B cell (primary cell): ENCODE measurements at regions not wholly inside any gene's neighbourhood (a gene's known extent, or its start where the extent isn't known, plus 50 kb on each side); places are given as distances from the start of the nearest gene placed in this dataset.

Source experiments
- ATAC-seq: fragments of 200-7000 bp; cut with Tn5 transposase; one replicate; pipeline ENCODE4 v1.10.0; 2021; ENCODE audit warnings: low read depth, mild to moderate bottlenecking, moderate number of reproducible peaks, moderate library complexity
- CTCF ChIA-PET: fragments of 350-600 bp; sonication (Branson Sonifier 250); formaldehyde crosslinking; loops from one replicate; lab custom pipeline; 2021; ENCODE audit warnings: antibody characterized with exemption, inconsistent platforms; lab: Charles Lee
- POLR2A ChIA-PET: fragments of 350-600 bp; sonication (Branson Sonifier 250); formaldehyde crosslinking; loops from one replicate; lab custom pipeline; 2021; ENCODE audit warnings: antibody characterized with exemption; lab: Charles Lee
- DNase-seq: peaks from one replicate; pipeline ENCODE4 v3.0.0; 2013
- H2AFZ ChIP-seq: 2 replicates; pipeline ENCODE4 v1.6.1; 2012; ENCODE audit warnings: mild to moderate bottlenecking, low read depth, low read length; ENCODE audit not compliant: insufficient read depth, poor library complexity, severe bottlenecking
- H3K27ac ChIP-seq, 2 donors: 1 replicate in 1 of 2; 2 replicates in 1 of 2; pipeline ENCODE4 v1.5.1; 2012 to 2013; ENCODE audit warnings: low read length in 2 of 2, mild to moderate bottlenecking in 2 of 2, moderate library complexity in 1 of 2
- H3K27me3 ChIP-seq, 4 experiments: fragments of 200-600 bp in 1 of 4; sonication (generic) in 1 of 4; replicated peaks in 1 of 4; 1 replicate in 2 of 4; 2 replicates in 2 of 4; pipeline versions ENCODE4 v1.6.1 to v1.7.0; 2013 to 2016; ENCODE audit warnings: low read length in 3 of 4, mild to moderate bottlenecking in 2 of 4, mixed read lengths in 1 of 4, moderate library complexity in 1 of 4; ENCODE audit not compliant: insufficient read depth in 4 of 4, control insufficient read depth in 3 of 4; ENCODE audit errors: control extremely low read depth in 1 of 4
- H3K36me3 ChIP-seq, 2 experiments: replicated peaks in 1 of 2; 1 replicate in 1 of 2; 2 replicates in 1 of 2; pipeline versions ENCODE4 v1.6.1 to v1.7.1; 2013; ENCODE audit warnings: low read length in 1 of 2; ENCODE audit not compliant: insufficient read depth in 2 of 2, control insufficient read depth in 1 of 2; ENCODE audit errors: control extremely low read depth in 1 of 2, extremely low read depth in 1 of 2
- H3K4me1 ChIP-seq, 2 donors: fragments of 200-600 bp in 1 of 2; sonication (generic) in 1 of 2; 1 replicate in 1 of 2; 2 replicates in 1 of 2; pipeline versions ENCODE4 v1.5.1 to v1.6.1; 2013 to 2017; ENCODE audit warnings: low read length in 2 of 2; ENCODE audit not compliant: control insufficient read depth in 2 of 2, insufficient read depth in 2 of 2
- H3K4me2 ChIP-seq: replicated peaks from 2 replicates; pipeline ENCODE3; 2012; ENCODE audit warnings: mild to moderate bottlenecking, low read depth, low read length; ENCODE audit not compliant: poor library complexity, severe bottlenecking
- H3K4me3 ChIP-seq, 5 experiments: fragments of 200-600 bp in 1 of 5; sonication (generic) in 1 of 5; 1 replicate in 3 of 5; 2 replicates in 2 of 5; pipeline versions ENCODE4 v1.5.1 to v1.7.0; 2011 to 2016; ENCODE audit warnings: low read length in 4 of 5, mild to moderate bottlenecking in 4 of 5, low read depth in 2 of 5, control low read depth in 1 of 5, moderate library complexity in 1 of 5; ENCODE audit not compliant: insufficient read depth in 1 of 5; ENCODE audit errors: control extremely low read depth in 1 of 5, extremely low read depth in 1 of 5
- H3K79me2 ChIP-seq: fragments of 200-600 bp; sonication (generic); one replicate; pipeline ENCODE4 v1.6.0; 2016; ENCODE audit warnings: low read length; ENCODE audit not compliant: control insufficient read depth, insufficient read depth
- H3K9ac ChIP-seq: fragments of 200-600 bp; sonication (generic); 2 replicates; pipeline ENCODE4 v1.6.1; 2017; ENCODE audit warnings: mild to moderate bottlenecking, low read length, moderate library complexity
- H3K9me3 ChIP-seq, 3 donors: one replicate each; pipeline versions ENCODE4 v1.6.1 to v1.7.1; 2013; ENCODE audit warnings: low read length in 2 of 3; ENCODE audit not compliant: control insufficient read depth in 2 of 3, insufficient read depth in 1 of 3; ENCODE audit errors: control extremely low read depth in 1 of 3
- H4K20me1 ChIP-seq: 2 replicates; pipeline ENCODE4 v1.6.0; 2012; ENCODE audit warnings: mild to moderate bottlenecking, low read length; ENCODE audit not compliant: insufficient read depth, control insufficient read depth, poor library complexity, severe bottlenecking
- H3K27ac Mint-ChIP-seq: one replicate; pipeline ENCODE4 v1.8.0; 2021; ENCODE audit warnings: mixed read lengths
- H3K27me3 Mint-ChIP-seq: one replicate; pipeline ENCODE4 v1.8.0; 2021; ENCODE audit warnings: mixed read lengths
- H3K4me1 Mint-ChIP-seq: one replicate; pipeline ENCODE4 v1.8.0; 2021; ENCODE audit warnings: mixed read lengths
- H3K4me3 Mint-ChIP-seq: one replicate; pipeline ENCODE4 v1.8.0; 2021; ENCODE audit warnings: mixed read lengths
- H3K9me3 Mint-ChIP-seq: one replicate; pipeline ENCODE4 v1.8.0; 2022; ENCODE audit warnings: mixed read lengths; ENCODE audit not compliant: insufficient read depth
- CTCF ChIP-seq: fragments of 200-600 bp; IDR thresholded peaks from one replicate; pipeline ENCODE4 v1.8.0; 2022; ENCODE audit warnings: antibody characterized with exemption, mild to moderate bottlenecking
- EZH2 ChIP-seq: IDR thresholded peaks from 2 replicates; pipeline ENCODE4 v1.6.1; 2012; ENCODE audit warnings: borderline replicate concordance, low read depth, mild to moderate bottlenecking, moderate library complexity, low read length; ENCODE audit not compliant: insufficient read depth, poor library complexity, severe bottlenecking
- whole genome bisulfite sequencing: methylation state at CpG from one replicate; pipeline ENCODE4 v1.1.5; 2013; ENCODE audit warnings: missing lambda C conversion rate; ENCODE audit not compliant: insufficient coverage; 5-methylcytosine and 5-hydroxymethylcytosine counted together
- intact Hi-C: fragments of 100-400 bp; cut with micrococcal nuclease; formaldehyde crosslinking; loops from one replicate; pipeline ENCODE4 v1.10.0; 2022

DNA sequence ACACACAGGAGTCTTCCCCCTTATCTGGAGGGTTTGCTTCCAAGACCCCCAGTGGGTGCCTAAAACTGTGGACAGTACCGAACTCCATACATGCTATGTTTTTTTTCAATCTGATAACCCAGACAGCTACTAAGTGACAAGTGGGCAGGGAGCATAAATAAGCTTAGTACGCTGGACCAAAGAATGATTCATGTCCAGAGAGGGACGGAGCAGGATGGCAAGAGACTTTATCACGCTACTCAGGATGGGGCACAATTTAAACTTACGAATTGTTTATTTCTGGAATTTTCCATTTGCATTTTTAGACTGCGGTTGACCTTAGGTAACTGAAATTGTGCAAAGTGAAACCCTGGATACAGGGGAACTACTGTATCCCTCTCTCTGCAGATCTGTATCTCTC lies 410.0 kb upstream of the MKI67 start:
- no peak overlapping the region for H3K4me2 ChIP-seq

DNA sequence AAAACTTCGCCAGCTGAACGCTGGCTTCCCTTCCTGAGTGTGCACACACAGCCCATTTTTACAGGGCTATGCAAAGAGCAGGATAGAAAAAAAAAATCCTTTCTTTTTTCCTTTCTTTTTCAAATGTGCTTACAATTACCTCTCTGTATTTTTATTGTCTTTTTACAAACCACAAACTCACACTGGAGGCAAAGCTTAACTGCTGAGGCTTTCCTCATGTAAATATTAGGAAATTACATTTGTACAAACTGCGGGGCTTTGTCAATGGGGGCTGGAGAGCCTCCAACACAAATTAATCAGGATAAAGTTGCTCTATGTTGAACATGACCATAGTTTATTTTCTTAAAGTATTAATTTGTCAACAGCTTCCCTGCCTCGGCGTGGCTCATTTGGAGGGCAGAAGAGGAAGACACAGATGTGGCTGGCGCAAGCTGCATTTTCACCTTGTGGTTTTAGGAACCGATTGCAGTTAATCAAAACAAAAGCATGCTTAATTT lies 411.7 kb upstream of the MKI67 start:
- Histone ChIP-seq H3K4me3 (no peak overlapping the region), H3K4me2 (no peak overlapping the region), H3K4me1 (no peaks in the 10 kb centered on the region), H3K9ac (no peak overlapping the region), H3K27ac (no peak overlapping the region), H4K20me1 (no peaks in the 10 kb centered on the region), H3K27me3 (peaks cover 0 to 22% (median 5%) of the 10 kb centered on the region in 4 experiments), H3K9me3 (peaks cover 0 to 2% (median 0%) of the 10 kb centered on the region in 3 donors), H3K79me2 (no peaks in the 10 kb centered on the region), H2AFZ (no peak overlapping the region), H3K36me3 (no peaks in the 10 kb centered on the region)
- TF ChIP-seq CTCF = no peak
- TF ChIP-seq EZH2 = no peak
- intact Hi-C loops = no loop called here
- H3K27ac Mint-ChIP-seq = no peak overlapping the region
- no peaks in the 10 kb centered on the region for H3K4me1 Mint-ChIP-seq
- 0% methylated on average over 3 of the region's 7 CpGs for WGBS
- ChIA-PET POLR2A (no interaction called here), CTCF (no interaction called here)
- DNase-seq (no peak), ATAC-seq (no peak)
- H3K4me3 Mint-ChIP-seq = no peak overlapping the region
- H3K9me3 Mint-ChIP-seq = no peaks in the 10 kb centered on the region
- peaks cover 38% of the 10 kb centered on the region for H3K27me3 Mint-ChIP-seq

More for the DNA sequence above, 410.0 kb upstream of the MKI67 start:
- Mint-ChIP-seq H3K27ac (no peak overlapping the region), H3K4me1 (no peaks in the 10 kb centered on the region), H3K9me3 (no peaks in the 10 kb centered on the region), H3K27me3 (peaks cover 33% of the 10 kb centered on the region), H3K4me3 (no peak overlapping the region)
- TF ChIP-seq EZH2 (no peak), CTCF (no peak)
- H2AFZ ChIP-seq = no peak overlapping the region
- no peak overlapping the region for H3K9ac ChIP-seq
- ChIA-PET CTCF (no interaction called here), POLR2A (no interaction called here)
- peaks cover 0 to 2% (median 0%) of the 10 kb centered on the region in 3 donors for H3K9me3 ChIP-seq
- ATAC-seq (no peak), DNase-seq (no peak)
- no peak overlapping the region for H3K4me3 ChIP-seq
- no peak overlapping the region for H3K27ac ChIP-seq
- no peaks in the 10 kb centered on the region for H3K36me3 ChIP-seq
- H3K27me3 ChIP-seq = peaks cover 0 to 19% (median 5%) of the 10 kb centered on the region in 4 experiments
- 75% methylated on average over 5 of the region's 6 CpGs for WGBS
- no peaks in the 10 kb centered on the region for H3K79me2 ChIP-seq
- intact Hi-C loops = no loop called here
- no peaks in the 10 kb centered on the region for H3K4me1 ChIP-seq
- no peaks in the 10 kb centered on the region for H4K20me1 ChIP-seq
